H1 (cell line): ENCODE measurements at regions not wholly inside any gene's neighbourhood (a gene's known extent, or its start where the extent isn't known, plus 50 kb on each side); places are given as distances from the start of the nearest gene placed in this dataset.

Experiments
- CTCF ChIA-PET: fragments of 300-600 bp; sonication (Branson Sonifier 250); formaldehyde crosslinking; loops from one replicate; lab custom pipeline; 2021; ENCODE audit not compliant: partially characterized antibody; lab: Charles Lee
- POLR2A ChIA-PET: fragments of 300-600 bp; sonication (Branson Sonifier 250); formaldehyde crosslinking; loops from one replicate; lab custom pipeline; 2021; ENCODE audit warnings: inconsistent platforms; ENCODE audit not compliant: partially characterized antibody; lab: Charles Lee
- DNase-seq, 2 experiments: peaks; one replicate each; pipeline versions ENCODE4 v3.0.0 to v3.0.0-alpha.2; 2010 to 2022; ENCODE audit warnings: low spot score in 2 of 2, low read depth in 1 of 2, mixed read lengths in 1 of 2
- FAIRE-seq: peaks from 2 replicates; lab custom pipeline; 2011; peaks lifted over from hg19 to GRCh38; lab: Jason Lieb, UNC
- H2AFZ ChIP-seq: 2 replicates; pipeline ENCODE4 v1.8.1; 2012; ENCODE audit warnings: low read length, inconsistent platforms
- H2AK5ac ChIP-seq: 2 replicates; pipeline ENCODE4 v1.6.1; 2013; ENCODE audit warnings: low read depth, low read length
- H2BK120ac ChIP-seq: replicated peaks from 2 replicates; pipeline ENCODE3; 2013; ENCODE audit warnings: low read depth, low read length, inconsistent platforms
- H2BK12ac ChIP-seq: 2 replicates; pipeline ENCODE4 v1.6.1; 2013; ENCODE audit warnings: low read depth, low read length
- H2BK15ac ChIP-seq: 2 replicates; pipeline ENCODE4 v1.6.1; 2013; ENCODE audit warnings: low read length
- H2BK20ac ChIP-seq: 2 replicates; pipeline ENCODE4 v1.6.1; 2013; ENCODE audit warnings: low read length
- H2BK5ac ChIP-seq: 2 replicates; pipeline ENCODE4 v1.6.1; 2013; ENCODE audit warnings: low read depth, low read length
- H3K14ac ChIP-seq: 2 replicates; pipeline ENCODE4 v1.6.1; 2013; ENCODE audit warnings: inconsistent platforms; ENCODE audit not compliant: insufficient read length
- H3K18ac ChIP-seq: 2 replicates; pipeline ENCODE4 v1.6.1; 2013; ENCODE audit warnings: low read length; ENCODE audit errors: extremely low read depth
- H3K23ac ChIP-seq: 2 replicates; pipeline ENCODE4 v1.6.1; 2013; ENCODE audit warnings: inconsistent platforms; ENCODE audit not compliant: insufficient read length
- H3K23me2 ChIP-seq: 2 replicates; pipeline ENCODE4 v1.6.1; 2013; ENCODE audit warnings: low read depth, low read length
- H3K27ac ChIP-seq: 2 replicates; pipeline ENCODE4 v1.6.1; 2011; ENCODE audit warnings: low read depth, low read length, inconsistent platforms
- H3K27me3 ChIP-seq, 4 experiments: replicated peaks in 1 of 4; 1 replicate in 1 of 4; 2 replicates in 3 of 4; pipeline versions ENCODE4 v1.6.1 to v1.8.1; 2011 to 2013; ENCODE audit warnings: low read length in 3 of 4, mild to moderate bottlenecking in 3 of 4, inconsistent platforms in 2 of 4, mixed read lengths in 2 of 4, moderate library complexity in 1 of 4; ENCODE audit not compliant: control insufficient read depth in 3 of 4, insufficient read depth in 3 of 4; ENCODE audit errors: extremely low read depth in 1 of 4
- H3K36me3 ChIP-seq, 4 experiments: 2 replicates each; pipeline versions ENCODE4 v1.6.1 to v1.8.1; 2011 to 2013; ENCODE audit warnings: mild to moderate bottlenecking in 4 of 4, low read length in 3 of 4, moderate library complexity in 2 of 4, control low read depth in 1 of 4, inconsistent platforms in 1 of 4; ENCODE audit not compliant: insufficient read depth in 4 of 4, control insufficient read depth in 2 of 4
- H3K4ac ChIP-seq: replicated peaks from 2 replicates; pipeline ENCODE3; 2013; ENCODE audit warnings: low read length, low read depth, mixed read lengths, inconsistent platforms; ENCODE audit not compliant: insufficient read length
- H3K4me1 ChIP-seq, 4 experiments: replicated peaks in 1 of 4; 1 replicate in 1 of 4; 2 replicates in 3 of 4; pipeline versions ENCODE4 v1.6.1 to v1.8.1; 2011 to 2013; ENCODE audit warnings: low read length in 3 of 4, inconsistent platforms in 2 of 4, mixed read lengths in 1 of 4; ENCODE audit not compliant: insufficient read depth in 4 of 4, control insufficient read depth in 3 of 4
- H3K4me2 ChIP-seq, 2 experiments: 2 replicates each; pipeline versions ENCODE4 v1.6.1 to v1.8.1; 2011 to 2013; ENCODE audit warnings: low read depth in 2 of 2, low read length in 2 of 2, control low read depth in 1 of 2, inconsistent platforms in 1 of 2, mild to moderate bottlenecking in 1 of 2; ENCODE audit not compliant: insufficient read depth in 1 of 2
- H3K4me3 ChIP-seq, 4 experiments: fragments of 200-600, 300-600 bp in 1 of 4; sonication (generic), shearing (Covaris generic), sonication (Bioruptor Twin) in 1 of 4; 2 replicates each; pipeline versions ENCODE4 v1.5.1 to v1.8.1; 2011 to 2016; ENCODE audit warnings: low read length in 4 of 4, low read depth in 3 of 4, control low read depth in 2 of 4, inconsistent platforms in 2 of 4, mild to moderate bottlenecking in 2 of 4, mixed read lengths in 1 of 4, moderate library complexity in 1 of 4; ENCODE audit not compliant: insufficient read depth in 2 of 4; ENCODE audit errors: extremely low read depth in 1 of 4
- H3K56ac ChIP-seq: replicated peaks from 2 replicates; pipeline ENCODE3; 2013; ENCODE audit warnings: low read depth, mild to moderate bottlenecking, mixed read lengths, low read length, inconsistent platforms; ENCODE audit not compliant: insufficient read length
- H3K79me1 ChIP-seq: 2 replicates; pipeline ENCODE4 v1.6.1; 2013; ENCODE audit warnings: low read depth, low read length, control low read depth
- H3K79me2 ChIP-seq, 2 experiments: 2 replicates each; pipeline versions ENCODE4 v1.6.1 to v1.8.1; 2012 to 2013; ENCODE audit warnings: low read length in 2 of 2, mild to moderate bottlenecking in 2 of 2, inconsistent platforms in 1 of 2; ENCODE audit not compliant: insufficient read depth in 2 of 2, control insufficient read depth in 1 of 2
- H3K9ac ChIP-seq, 4 experiments: replicated peaks in 1 of 4; 1 replicate in 1 of 4; 2 replicates in 3 of 4; pipeline versions ENCODE4 v1.6.1 to v1.8.1; 2011 to 2013; ENCODE audit warnings: low read depth in 3 of 4, low read length in 3 of 4, control low read depth in 2 of 4, mild to moderate bottlenecking in 2 of 4, moderate library complexity in 2 of 4, inconsistent platforms in 1 of 4; ENCODE audit errors: extremely low read depth in 1 of 4
- H3K9me3 ChIP-seq, 2 experiments: 2 replicates each; pipeline versions ENCODE4 v1.6.1 to v1.8.1; 2012 to 2013; ENCODE audit warnings: mild to moderate bottlenecking in 2 of 2, moderate library complexity in 2 of 2, control low read depth in 1 of 2, inconsistent platforms in 1 of 2, low read depth in 1 of 2, low read length in 1 of 2, mixed read lengths in 1 of 2; ENCODE audit not compliant: insufficient read depth in 2 of 2
- H4K20me1 ChIP-seq, 2 experiments: replicated peaks in 1 of 2; 2 replicates each; pipeline versions ENCODE3 to v1.8.1; 2011 to 2013; ENCODE audit warnings: inconsistent platforms in 2 of 2, low read length in 2 of 2, mild to moderate bottlenecking in 1 of 2; ENCODE audit not compliant: insufficient read depth in 2 of 2, control insufficient read depth in 1 of 2
- H4K5ac ChIP-seq: 2 replicates; pipeline ENCODE4 v1.6.1; 2013; ENCODE audit warnings: low read length, low read depth, mixed read lengths, inconsistent platforms; ENCODE audit not compliant: insufficient read length
- H4K8ac ChIP-seq: 2 replicates; pipeline ENCODE4 v1.8.0; 2013; ENCODE audit warnings: mild to moderate bottlenecking, moderate library complexity, low read length, inconsistent platforms; ENCODE audit not compliant: insufficient read depth; ENCODE audit errors: extremely low read depth
- H4K91ac ChIP-seq: replicated peaks from 2 replicates; pipeline ENCODE3; 2013; ENCODE audit warnings: low read length, mixed read lengths, inconsistent platforms; ENCODE audit not compliant: insufficient read length
- ASH2L ChIP-seq: fragments of 200-600, 300-600 bp; sonication (generic); IDR thresholded peaks from one replicate; pipeline ENCODE4 v1.7.1; 2017; ENCODE audit warnings: low read length
- BCL11A ChIP-seq, 2 experiments: IDR thresholded peaks; one replicate each; pipeline ENCODE4 v1.6.1; 2011; ENCODE audit warnings: low read depth in 2 of 2, low read length in 2 of 2, mild to moderate bottlenecking in 2 of 2
- CEBPB ChIP-seq: IDR thresholded peaks from 2 replicates; pipeline ENCODE4 v1.6.1; 2012; ENCODE audit warnings: low read depth, low read length
- CHD2 ChIP-seq: IDR thresholded peaks from 2 replicates; pipeline ENCODE4 v1.6.1; 2012; ENCODE audit warnings: low read length, improper control_type of control experiment
- GABPA ChIP-seq: IDR thresholded peaks from 2 replicates; pipeline ENCODE4 v1.6.1; 2011; ENCODE audit warnings: mild to moderate bottlenecking, low read length, moderate library complexity, borderline replicate concordance; ENCODE audit not compliant: insufficient read depth
- POLR2A ChIP-seq, 2 experiments: IDR thresholded peaks; 1 replicate in 1 of 2; 2 replicates in 1 of 2; pipeline ENCODE4 v1.6.1; 2011; ENCODE audit warnings: low read depth in 2 of 2, low read length in 2 of 2, mild to moderate bottlenecking in 2 of 2; ENCODE audit errors: control extremely low read depth in 1 of 2
- POLR2AphosphoS5 ChIP-seq: IDR thresholded peaks from 2 replicates; pipeline ENCODE4 v1.6.1; 2011; ENCODE audit warnings: low read depth, low read length
- RNF2 ChIP-seq: fragments of 200-900, 300-1000 bp; sonication (generic); IDR thresholded peaks from 2 replicates; pipeline ENCODE4 v1.7.1; 2016; ENCODE audit warnings: borderline replicate concordance, low read depth, mild to moderate bottlenecking, antibody characterized with exemption, low read length; ENCODE audit not compliant: poor library complexity, severe bottlenecking; ENCODE audit errors: missing control alignments
- SAP30 ChIP-seq: fragments of 300-600 bp; sonication (generic); IDR thresholded peaks from 2 replicates; pipeline ENCODE4 v1.7.1; 2012; ENCODE audit warnings: low read length, moderate library complexity, mild to moderate bottlenecking, inconsistent platforms; ENCODE audit not compliant: insufficient read depth, insufficient replicate concordance
- SIN3A ChIP-seq, 2 experiments: IDR thresholded peaks in 1 of 2; conservative IDR thresholded peaks in 1 of 2; 2 replicates each; pipeline ENCODE4 v1.6.1; 2011 to 2012; ENCODE audit warnings: low read length in 2 of 2, improper control_type of control experiment in 1 of 2, low read depth in 1 of 2, mild to moderate bottlenecking in 1 of 2
- SIRT6 ChIP-seq: IDR thresholded peaks from one replicate; pipeline ENCODE4 v1.7.1; 2012; ENCODE audit warnings: low read length, inconsistent platforms
- SUZ12 ChIP-seq: fragments of 200-600 bp; sonication (generic); IDR thresholded peaks from 2 replicates; pipeline ENCODE4 v1.6.1; 2012; ENCODE audit warnings: mild to moderate bottlenecking, inconsistent platforms, low read length, moderate library complexity, mixed read lengths
- TBP ChIP-seq: IDR thresholded peaks from 2 replicates; pipeline ENCODE4 v1.6.1; 2011; ENCODE audit warnings: low read depth, low read length, improper control_type of control experiment
- WGBS, 2 experiments: shearing (Covaris generic) in 1 of 2; methylation state at CpG; one replicate each; pipeline versions ENCODE4 v1.1.6 to v1.1.7; 2013 to 2015; ENCODE audit warnings: low lambda C conversion rate in 2 of 2, mixed read lengths in 2 of 2, inconsistent platforms in 1 of 2, low coverage in 1 of 2, missing lambda C conversion rate in 1 of 2; ENCODE audit not compliant: insufficient replicate concordance in 2 of 2, insufficient coverage in 1 of 2, insufficient read length in 1 of 2; ENCODE audit errors: extremely low coverage in 1 of 2, missing lambda C conversion rate in 1 of 2; 5-methylcytosine and 5-hydroxymethylcytosine counted together

DNA sequence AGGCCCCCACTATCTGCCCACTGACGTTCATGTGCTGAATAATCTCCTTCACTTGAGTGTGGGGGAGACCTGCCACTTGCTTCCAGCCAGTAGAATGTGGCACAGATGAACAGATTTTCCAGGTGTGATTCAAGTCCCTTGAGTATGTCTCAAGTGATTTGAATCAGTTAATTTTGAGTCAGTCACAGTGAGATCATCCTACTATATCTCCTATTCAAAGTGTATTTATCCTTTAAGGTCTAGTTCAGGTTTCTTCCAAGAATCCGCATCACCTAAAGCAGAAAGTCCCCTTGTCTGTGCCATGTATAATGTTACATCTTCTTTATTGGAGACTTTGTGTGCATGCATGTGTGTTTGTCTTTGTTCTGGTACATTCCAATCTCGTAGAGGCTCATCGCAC is 208.3 kb upstream of the DAB2 start:
- H3K18ac ChIP-seq: no peak overlapping the region
- no peak overlapping the region for H2AK5ac ChIP-seq
- no peak for TF ChIP-seq CEBPB
- TF ChIP-seq RNF2: no peak
- TF ChIP-seq SIN3A (conservative IDR thresholded peaks at IDR 0.05 in 1 of 2, IDR thresholded peaks at IDR 0.05 in 1 of 2; ENCODE audit: low read depth in 1 of 2, low read length in 2 of 2): no peak
- no peak for TF ChIP-seq SIRT6
- TF ChIP-seq CHD2: no peak
- TF ChIP-seq GABPA: no peak
- TF ChIP-seq SUZ12: no peak
- TF ChIP-seq TBP: no peak
- TF ChIP-seq POLR2AphosphoS5: no peak
- no peak for TF ChIP-seq POLR2A (IDR thresholded peaks at IDR 0.05; ENCODE audit: control extremely low read depth in 1 of 2, low read depth in 2 of 2, low read length in 2 of 2)
- TF ChIP-seq BCL11A (IDR thresholded peaks at IDR 0.05; ENCODE audit: low read depth in 2 of 2, low read length in 2 of 2): no peak
- no peak for TF ChIP-seq ASH2L
- no peak for TF ChIP-seq SAP30
- WGBS, 2 experiments: 91% methylated on average over 4 of the region's 4 CpGs; no CpG with 5 or more reads in 1 of the 2 experiments
- no peak overlapping the region for H2BK120ac ChIP-seq
- H3K27ac ChIP-seq: no peak overlapping the region
- H3K14ac ChIP-seq: no peak overlapping the region
- no peaks in the 10 kb centered on the region for H3K79me1 ChIP-seq
- no peak overlapping the region for H2AFZ ChIP-seq
- H3K9me3 ChIP-seq: no peaks in the 10 kb centered on the region
- H3K27me3 ChIP-seq: no peaks in the 10 kb centered on the region
- FAIRE-seq (no peak), DNase-seq (no peak)
- no peaks in the 10 kb centered on the region for H3K4me1 ChIP-seq
- no peak overlapping the region for H2BK5ac ChIP-seq
- no peak overlapping the region for H3K4ac ChIP-seq
- no peak overlapping the region for H3K4me3 ChIP-seq
- H3K79me2 ChIP-seq: no peaks in the 10 kb centered on the region
- no peaks in the 10 kb centered on the region for H4K20me1 ChIP-seq
- no peak overlapping the region for H3K9ac ChIP-seq
- H3K23me2 ChIP-seq: no peaks in the 10 kb centered on the region
- H4K8ac ChIP-seq: no peak overlapping the region
- H2BK12ac ChIP-seq: no peak overlapping the region
- H3K23ac ChIP-seq: no peak overlapping the region
- H2BK20ac ChIP-seq: no peak overlapping the region
- H3K56ac ChIP-seq: no peak overlapping the region
- POLR2A ChIA-PET: no interaction called here
- no peak overlapping the region for H3K4me2 ChIP-seq
- CTCF ChIA-PET: no interaction called here
- no peaks in the 10 kb centered on the region for H3K36me3 ChIP-seq
- no peak overlapping the region for H4K5ac ChIP-seq
- no peak overlapping the region for H2BK15ac ChIP-seq
- H4K91ac ChIP-seq: no peak overlapping the region
